ENCODE measurements at regions not wholly inside any gene's neighbourhood (a gene's known extent, or its start where the extent isn't known, plus 50 kb on each side); places are given as distances from the start of the nearest gene placed in this dataset.

DNA sequence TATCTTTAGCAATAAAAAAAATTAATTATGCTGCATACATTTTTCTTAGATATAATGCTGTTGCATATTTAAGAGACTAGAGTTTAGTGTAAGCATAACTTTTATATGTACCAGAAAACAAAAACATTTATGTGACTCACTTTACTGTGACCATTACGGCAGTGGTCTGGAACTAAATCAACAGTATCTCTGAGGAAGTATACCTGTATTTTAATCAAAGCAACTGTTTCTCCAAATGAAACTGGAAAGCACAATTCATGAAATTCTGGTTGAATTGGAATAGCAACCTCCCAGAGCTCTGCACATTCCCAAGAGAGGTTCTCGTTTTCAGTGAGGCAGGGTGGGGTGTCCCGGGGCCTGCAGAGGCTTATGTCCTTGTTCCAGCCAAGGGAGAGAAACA lies 112.2 kb upstream of the TACR1 start (continued):
- no peak for TF ChIP-seq NANOG (IDR thresholded peaks at IDR 0.05; ENCODE audit: borderline replicate concordance)
- TF ChIP-seq, protein P1, sequence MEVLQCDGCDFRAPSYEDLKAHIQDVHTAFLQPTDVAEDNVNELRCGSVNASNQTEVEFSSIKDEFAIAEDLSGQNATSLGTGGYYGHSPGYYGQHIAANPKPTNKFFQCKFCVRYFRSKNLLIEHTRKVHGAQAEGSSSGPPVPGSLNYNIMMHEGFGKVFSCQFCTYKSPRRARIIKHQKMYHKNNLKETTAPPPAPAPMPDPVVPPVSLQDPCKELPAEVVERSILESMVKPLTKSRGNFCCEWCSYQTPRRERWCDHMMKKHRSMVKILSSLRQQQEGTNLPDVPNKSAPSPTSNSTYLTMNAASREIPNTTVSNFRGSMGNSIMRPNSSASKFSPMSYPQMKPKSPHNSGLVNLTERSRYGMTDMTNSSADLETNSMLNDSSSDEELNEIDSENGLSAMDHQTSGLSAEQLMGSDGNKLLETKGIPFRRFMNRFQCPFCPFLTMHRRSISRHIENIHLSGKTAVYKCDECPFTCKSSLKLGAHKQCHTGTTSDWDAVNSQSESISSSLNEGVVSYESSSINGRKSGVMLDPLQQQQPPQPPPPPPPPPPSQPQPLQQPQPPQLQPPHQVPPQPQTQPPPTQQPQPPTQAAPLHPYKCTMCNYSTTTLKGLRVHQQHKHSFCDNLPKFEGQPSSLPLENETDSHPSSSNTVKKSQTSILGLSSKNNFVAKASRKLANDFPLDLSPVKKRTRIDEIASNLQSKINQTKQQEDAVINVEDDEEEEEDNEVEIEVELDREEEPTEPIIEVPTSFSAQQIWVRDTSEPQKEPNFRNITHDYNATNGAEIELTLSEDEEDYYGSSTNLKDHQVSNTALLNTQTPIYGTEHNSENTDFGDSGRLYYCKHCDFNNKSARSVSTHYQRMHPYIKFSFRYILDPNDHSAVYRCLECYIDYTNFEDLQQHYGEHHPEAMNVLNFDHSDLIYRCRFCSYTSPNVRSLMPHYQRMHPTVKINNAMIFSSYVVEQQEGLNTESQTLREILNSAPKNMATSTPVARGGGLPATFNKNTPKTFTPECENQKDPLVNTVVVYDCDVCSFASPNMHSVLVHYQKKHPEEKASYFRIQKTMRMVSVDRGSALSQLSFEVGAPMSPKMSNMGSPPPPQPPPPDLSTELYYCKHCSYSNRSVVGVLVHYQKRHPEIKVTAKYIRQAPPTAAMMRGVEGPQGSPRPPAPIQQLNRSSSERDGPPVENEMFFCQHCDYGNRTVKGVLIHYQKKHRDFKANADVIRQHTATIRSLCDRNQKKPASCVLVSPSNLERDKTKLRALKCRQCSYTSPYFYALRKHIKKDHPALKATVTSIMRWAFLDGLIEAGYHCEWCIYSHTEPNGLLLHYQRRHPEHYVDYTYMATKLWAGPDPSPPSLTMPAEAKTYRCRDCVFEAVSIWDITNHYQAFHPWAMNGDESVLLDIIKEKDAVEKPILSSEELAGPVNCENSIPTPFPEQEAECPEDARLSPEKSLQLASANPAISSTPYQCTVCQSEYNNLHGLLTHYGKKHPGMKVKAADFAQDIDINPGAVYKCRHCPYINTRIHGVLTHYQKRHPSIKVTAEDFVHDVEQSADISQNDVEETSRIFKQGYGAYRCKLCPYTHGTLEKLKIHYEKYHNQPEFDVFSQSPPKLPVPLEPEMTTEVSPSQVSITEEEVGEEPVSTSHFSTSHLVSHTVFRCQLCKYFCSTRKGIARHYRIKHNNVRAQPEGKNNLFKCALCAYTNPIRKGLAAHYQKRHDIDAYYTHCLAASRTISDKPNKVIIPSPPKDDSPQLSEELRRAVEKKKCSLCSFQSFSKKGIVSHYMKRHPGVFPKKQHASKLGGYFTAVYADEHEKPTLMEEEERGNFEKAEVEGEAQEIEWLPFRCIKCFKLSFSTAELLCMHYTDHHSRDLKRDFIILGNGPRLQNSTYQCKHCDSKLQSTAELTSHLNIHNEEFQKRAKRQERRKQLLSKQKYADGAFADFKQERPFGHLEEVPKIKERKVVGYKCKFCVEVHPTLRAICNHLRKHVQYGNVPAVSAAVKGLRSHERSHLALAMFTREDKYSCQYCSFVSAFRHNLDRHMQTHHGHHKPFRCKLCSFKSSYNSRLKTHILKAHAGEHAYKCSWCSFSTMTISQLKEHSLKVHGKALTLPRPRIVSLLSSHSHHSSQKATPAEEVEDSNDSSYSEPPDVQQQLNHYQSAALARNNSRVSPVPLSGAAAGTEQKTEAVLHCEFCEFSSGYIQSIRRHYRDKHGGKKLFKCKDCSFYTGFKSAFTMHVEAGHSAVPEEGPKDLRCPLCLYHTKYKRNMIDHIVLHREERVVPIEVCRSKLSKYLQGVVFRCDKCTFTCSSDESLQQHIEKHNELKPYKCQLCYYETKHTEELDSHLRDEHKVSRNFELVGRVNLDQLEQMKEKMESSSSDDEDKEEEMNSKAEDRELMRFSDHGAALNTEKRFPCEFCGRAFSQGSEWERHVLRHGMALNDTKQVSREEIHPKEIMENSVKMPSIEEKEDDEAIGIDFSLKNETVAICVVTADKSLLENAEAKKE (CRISPR knock-in tag; IDR thresholded peaks at IDR 0.05) = no peak
- no peak for TF ChIP-seq EZH2 (IDR thresholded peaks at IDR 0.05; ENCODE audit: low read depth, unreplicated experiment)
- TF ChIP-seq EZH2phosphoT487 (IDR thresholded peaks at IDR 0.05; ENCODE audit: unreplicated experiment) = no peak

DNA sequence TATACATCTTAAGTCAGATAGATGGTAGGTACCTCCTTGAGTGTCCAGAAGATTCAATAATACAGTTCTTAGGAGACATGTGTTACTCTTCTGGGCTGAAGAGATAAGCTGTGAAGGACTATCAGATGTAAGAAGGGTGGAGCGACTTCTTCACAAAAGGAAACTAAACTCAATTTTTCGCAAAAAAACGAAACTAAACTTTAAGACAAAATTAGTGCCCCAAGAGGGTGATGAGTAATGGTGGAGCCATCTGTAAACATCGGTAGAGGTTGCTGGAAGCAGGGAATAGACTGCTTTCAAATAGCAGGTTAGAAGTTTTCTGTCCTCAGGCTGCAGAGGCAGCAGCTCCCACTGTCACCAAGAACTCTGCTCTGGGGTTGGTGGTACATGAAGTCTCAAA lies 111.6 kb upstream of the TACR1 start:
- no peak overlapping the region for H3K4me3 Mint-ChIP-seq
- H3K9me3 Mint-ChIP-seq = no peaks in the 10 kb centered on the region
- H3K9me2 ChIP-seq (ENCODE audit: insufficient read depth) = peaks cover 3% of the 10 kb centered on the region; the same call in 1 of the 2 replicates
- no peak overlapping the region for H3K4me3 ChIP-seq
- H3K4me1 Mint-ChIP-seq = peaks cover 3% of the 10 kb centered on the region
- no peak overlapping the region for H3K4me2 ChIP-seq
- H3K27ac ChIP-seq (ENCODE audit: low read depth) = no peak overlapping the region
- ATAC-seq (no peak), DNase-seq (ENCODE audit: low spot score) (no peak)
- H3F3A ChIP-seq (replicated peaks; ENCODE audit: low read depth) = no peaks in the 10 kb centered on the region
- H3K27ac Mint-ChIP-seq = no peak overlapping the region; the same call in 1 of the 2 replicates
- H3K79me2 ChIP-seq (replicated peaks; ENCODE audit: insufficient read depth) = no peaks in the 10 kb centered on the region
- no peaks in the 10 kb centered on the region for H4K20me1 ChIP-seq (replicated peaks; ENCODE audit: insufficient read depth)
- no peaks in the 10 kb centered on the region for H3K36me3 ChIP-seq (ENCODE audit: insufficient read depth)
- no peaks in the 10 kb centered on the region for H3K4me1 ChIP-seq (ENCODE audit: insufficient read depth)
- H2AFZ ChIP-seq = no peak overlapping the region
- no peaks in the 10 kb centered on the region for H3K27me3 Mint-ChIP-seq (ENCODE audit: insufficient read depth, low read depth, poor library complexity)
- H3K27me3 ChIP-seq (ENCODE audit: insufficient read depth) = no peaks in the 10 kb centered on the region
- no peaks in the 10 kb centered on the region for H3K36me3 Mint-ChIP-seq (ENCODE audit: low read depth)
- TF ChIP-seq ZNF114 (CRISPR knock-in tag; IDR thresholded peaks at IDR 0.05) (no peak), EZH2 (IDR thresholded peaks at IDR 0.05; ENCODE audit: low read depth, unreplicated experiment) (no peak), NANOG (IDR thresholded peaks at IDR 0.05; ENCODE audit: borderline replicate concordance) (no peak), STAT1 (IDR thresholded peaks at IDR 0.05; ENCODE audit: unreplicated experiment) (no peak), POLR2AphosphoS5 (IDR thresholded peaks at IDR 0.05; ENCODE audit: low read depth) (no peak)
- TF ChIP-seq, protein P1 (CRISPR knock-in tag; IDR thresholded peaks at IDR 0.05) = no peak
- TF ChIP-seq, protein P2, sequence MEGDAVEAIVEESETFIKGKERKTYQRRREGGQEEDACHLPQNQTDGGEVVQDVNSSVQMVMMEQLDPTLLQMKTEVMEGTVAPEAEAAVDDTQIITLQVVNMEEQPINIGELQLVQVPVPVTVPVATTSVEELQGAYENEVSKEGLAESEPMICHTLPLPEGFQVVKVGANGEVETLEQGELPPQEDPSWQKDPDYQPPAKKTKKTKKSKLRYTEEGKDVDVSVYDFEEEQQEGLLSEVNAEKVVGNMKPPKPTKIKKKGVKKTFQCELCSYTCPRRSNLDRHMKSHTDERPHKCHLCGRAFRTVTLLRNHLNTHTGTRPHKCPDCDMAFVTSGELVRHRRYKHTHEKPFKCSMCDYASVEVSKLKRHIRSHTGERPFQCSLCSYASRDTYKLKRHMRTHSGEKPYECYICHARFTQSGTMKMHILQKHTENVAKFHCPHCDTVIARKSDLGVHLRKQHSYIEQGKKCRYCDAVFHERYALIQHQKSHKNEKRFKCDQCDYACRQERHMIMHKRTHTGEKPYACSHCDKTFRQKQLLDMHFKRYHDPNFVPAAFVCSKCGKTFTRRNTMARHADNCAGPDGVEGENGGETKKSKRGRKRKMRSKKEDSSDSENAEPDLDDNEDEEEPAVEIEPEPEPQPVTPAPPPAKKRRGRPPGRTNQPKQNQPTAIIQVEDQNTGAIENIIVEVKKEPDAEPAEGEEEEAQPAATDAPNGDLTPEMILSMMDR (conservative IDR thresholded peaks at IDR 0.05; ENCODE audit: low read depth in 2 of 2) = no peak

All from GM23338 (cell line).